ENCODE measurements at regions not wholly inside any gene's neighbourhood (a gene's known extent, or its start where the extent isn't known, plus 50 kb on each side); places are given as distances from the start of the nearest gene placed in this dataset.

GRCh38 chr13:72229067-72229466 lies 362.1 kb upstream of the DACH1 start:
- TF ChIP-seq CTCF (IDR thresholded peaks at IDR 0.05; ENCODE audit: borderline replicate concordance, extremely low read depth, low read length, poor library complexity, severe bottlenecking) = no peak
- no peak for TF ChIP-seq EZH2 (IDR thresholded peaks at IDR 0.05; ENCODE audit: borderline replicate concordance, low read depth, low read length, severe bottlenecking)

Measured in DND-41 (cell line).